KMS-11 (cell line): ENCODE measurements at regions not wholly inside any gene's neighbourhood (a gene's known extent, or its start where the extent isn't known, plus 50 kb on each side); places are given as distances from the start of the nearest gene placed in this dataset.
"Not testable (repeated sequence)": the region's sequence is repeated elsewhere in the genome, so short reads cannot be mapped to it uniquely, and the experiment has no call there.

Experiments used
- H2AFZ ChIP-seq: fragments of 200-600 bp; sonication (generic); 2 replicates; pipeline ENCODE4 v1.6.1; 2016; ENCODE audit warnings: antibody characterized with exemption, mixed run types, low read depth
- H3K27ac ChIP-seq: fragments of 200-600 bp; sonication (generic); 2 replicates; pipeline ENCODE4 v1.6.1; 2016; ENCODE audit warnings: mild to moderate bottlenecking, mixed run types
- H3K27me3 ChIP-seq: fragments of 200-600 bp; sonication (generic); 2 replicates; pipeline ENCODE4 v1.6.1; 2017; ENCODE audit warnings: mild to moderate bottlenecking, low read depth, mixed run types, moderate library complexity; ENCODE audit not compliant: insufficient read depth
- H3K36me3 ChIP-seq: fragments of 200-600 bp; sonication (generic); 2 replicates; pipeline ENCODE4 v1.6.1; 2017; ENCODE audit warnings: mild to moderate bottlenecking, mixed run types; ENCODE audit not compliant: insufficient read depth
- H3K4me1 ChIP-seq: fragments of 200-600 bp; sonication (generic); 2 replicates; pipeline ENCODE4 v1.6.1; 2016; ENCODE audit warnings: mild to moderate bottlenecking, low read depth, mixed run types; ENCODE audit not compliant: poor library complexity, severe bottlenecking
- H3K4me2 ChIP-seq: fragments of 200-600 bp; sonication (generic); 2 replicates; pipeline ENCODE4 v1.7.0; 2016; ENCODE audit warnings: mild to moderate bottlenecking, mixed run types
- H3K4me3 ChIP-seq: fragments of 200-600 bp; sonication (generic); IDR thresholded peaks from 2 replicates; pipeline ENCODE4 v1.6.1; 2017; ENCODE audit warnings: low read depth, low read length, mixed read lengths; ENCODE audit not compliant: insufficient read depth
- H3K79me2 ChIP-seq: fragments of 200-600 bp; sonication (generic); 2 replicates; pipeline ENCODE4 v1.6.1; 2016; ENCODE audit warnings: low read depth, mixed run types; ENCODE audit not compliant: insufficient read depth
- H3K9ac ChIP-seq: fragments of 200-600 bp; sonication (generic); 2 replicates; pipeline ENCODE4 v1.6.1; 2016; ENCODE audit warnings: mild to moderate bottlenecking, mixed run types
- H4K20me1 ChIP-seq: fragments of 200-600 bp; sonication (generic); 2 replicates; pipeline ENCODE4 v1.6.1; 2016; ENCODE audit warnings: mild to moderate bottlenecking, mixed run types; ENCODE audit not compliant: insufficient read depth
- CTCF ChIP-seq: fragments of 200-600 bp; sonication (generic); conservative IDR thresholded peaks from 2 replicates; pipeline ENCODE4 v1.6.1; 2017; ENCODE audit warnings: low read depth, mild to moderate bottlenecking, antibody characterized with exemption, low read length, moderate library complexity, mixed read lengths

- TF ChIP-seq CTCF = no peak
- H3K9ac ChIP-seq = no peak overlapping the region
- no peaks in the 10 kb centered on the region for H4K20me1 ChIP-seq
- no peaks in the 10 kb centered on the region for H3K79me2 ChIP-seq
- no peaks in the 10 kb centered on the region for H3K27me3 ChIP-seq
- H3K36me3 ChIP-seq = no peaks in the 10 kb centered on the region
- H3K4me2 ChIP-seq = no peak overlapping the region
- no peak overlapping the region for H3K27ac ChIP-seq
- H2AFZ ChIP-seq = no peak overlapping the region
- peaks cover 22% of the 10 kb centered on the region for H3K4me1 ChIP-seq
- no peak overlapping the region for H3K4me3 ChIP-seq
Measured at GRCh38 chr5:40226906-40227305, 452.8 kb upstream of the PTGER4 start.

- H4K20me1 ChIP-seq, H3K27me3 ChIP-seq, H3K27ac ChIP-seq, H3K36me3 ChIP-seq, H3K79me2 ChIP-seq, H2AFZ ChIP-seq, H3K9ac ChIP-seq, H3K4me3 ChIP-seq, H3K4me2 ChIP-seq: not testable (repeated sequence)
- H3K4me1 ChIP-seq = peaks cover 34% of the 10 kb centered on the region
Measured at GRCh38 chr5:40225147-40225546, 454.6 kb upstream of the PTGER4 start.

- Histone ChIP-seq H3K27me3 (no peaks in the 10 kb centered on the region), H3K9ac (no peak overlapping the region), H3K36me3 (no peaks in the 10 kb centered on the region), H2AFZ (no peak overlapping the region), H3K4me3 (no peak overlapping the region), H3K79me2 (no peaks in the 10 kb centered on the region), H3K4me2 (peak overlapping the region; percentile 64), H3K27ac (no peak overlapping the region), H3K4me1 (peaks cover 34% of the 10 kb centered on the region), H4K20me1 (no peaks in the 10 kb centered on the region)
- no peak for TF ChIP-seq CTCF
Measured at GRCh38 chr5:40224421-40224820, 455.3 kb upstream of the PTGER4 start.

- Histone ChIP-seq H3K27ac (no peak overlapping the region), H3K4me2 (peak overlapping the region; percentile 64), H3K36me3 (no peaks in the 10 kb centered on the region), H3K9ac (no peak overlapping the region), H3K79me2 (no peaks in the 10 kb centered on the region), H3K4me3 (no peak overlapping the region), H2AFZ (no peak overlapping the region), H3K4me1 (peaks cover 34% of the 10 kb centered on the region), H3K27me3 (no peaks in the 10 kb centered on the region), H4K20me1 (no peaks in the 10 kb centered on the region)
- TF ChIP-seq CTCF = no peak
Measured at GRCh38 chr5:40223884-40224402, 455.8 kb upstream of the PTGER4 start.

GRCh38 chr5:40221796-40222195 lies 457.9 kb upstream of the PTGER4 start:
- Histone ChIP-seq H3K9ac (no peak overlapping the region), H3K4me2 (no peak overlapping the region), H4K20me1 (no peaks in the 10 kb centered on the region), H3K4me3 (no peak overlapping the region), H3K27ac (no peak overlapping the region), H3K4me1 (peaks cover 34% of the 10 kb centered on the region), H3K27me3 (no peaks in the 10 kb centered on the region), H3K36me3 (no peaks in the 10 kb centered on the region), H3K79me2 (no peaks in the 10 kb centered on the region), H2AFZ (no peak overlapping the region)
- TF ChIP-seq CTCF = no peak
